ENCODE measurements at regions not wholly inside any gene's neighbourhood (a gene's known extent, or its start where the extent isn't known, plus 50 kb on each side); places are given as distances from the start of the nearest gene placed in this dataset.

DNA sequence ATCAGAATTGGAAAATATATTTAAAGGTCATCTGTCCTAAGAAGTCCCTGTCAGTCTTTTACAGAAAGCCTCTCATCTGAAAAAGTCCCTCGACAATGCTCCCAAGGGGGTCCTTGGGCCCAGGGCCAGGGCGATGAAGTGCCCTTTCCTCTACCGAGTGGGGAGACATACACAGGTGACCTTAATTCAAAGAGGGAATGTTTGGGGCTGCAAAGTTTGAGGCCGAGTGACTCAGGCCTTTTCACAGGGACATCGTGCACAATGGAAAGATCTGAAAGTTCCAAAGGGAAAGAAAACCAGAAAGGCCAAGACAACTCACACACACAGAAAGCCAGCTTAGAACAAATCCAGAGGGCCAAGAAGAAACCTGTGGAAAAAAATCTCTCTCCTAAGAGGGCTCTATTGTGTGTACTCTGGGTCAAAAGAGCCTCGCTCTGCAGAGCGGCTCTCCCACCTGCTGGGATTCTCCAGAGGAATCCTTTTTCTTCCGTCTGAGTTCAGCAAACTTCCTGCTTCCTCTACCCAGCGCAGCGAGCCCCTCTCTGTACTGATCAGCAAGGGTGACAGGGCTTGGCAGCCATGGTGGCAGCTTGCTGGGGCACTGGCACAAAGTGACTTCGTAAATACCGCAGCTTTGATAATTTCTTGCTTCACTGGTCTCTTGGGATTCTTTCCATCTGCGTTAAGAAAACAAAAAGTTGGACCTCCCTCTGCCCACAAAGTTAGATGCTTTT, 259.1 kb downstream of the OPA1 start:
- DNase-seq = peak in 1 of 2 experiments; percentile 43

DNA sequence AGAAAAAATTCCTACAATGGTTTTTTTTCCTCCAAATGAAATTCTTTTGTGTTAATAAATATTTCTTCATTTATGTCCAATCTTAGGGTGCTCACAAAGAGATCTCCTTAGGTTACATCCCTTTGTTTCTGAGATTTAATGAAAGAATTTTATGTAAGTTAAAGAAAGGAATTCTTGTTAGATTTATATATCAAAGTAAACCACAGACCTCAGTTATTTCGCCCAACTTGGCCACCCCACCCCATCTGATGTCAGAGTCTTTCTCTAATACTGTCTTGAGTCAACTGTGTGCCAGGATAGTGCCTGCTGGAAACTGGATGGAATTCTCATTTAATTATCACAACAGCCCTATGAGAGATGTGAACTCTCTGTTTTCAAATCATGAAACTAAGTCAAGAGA, 259.9 kb downstream of the OPA1 start:
- DNase-seq = no peak

DNA sequence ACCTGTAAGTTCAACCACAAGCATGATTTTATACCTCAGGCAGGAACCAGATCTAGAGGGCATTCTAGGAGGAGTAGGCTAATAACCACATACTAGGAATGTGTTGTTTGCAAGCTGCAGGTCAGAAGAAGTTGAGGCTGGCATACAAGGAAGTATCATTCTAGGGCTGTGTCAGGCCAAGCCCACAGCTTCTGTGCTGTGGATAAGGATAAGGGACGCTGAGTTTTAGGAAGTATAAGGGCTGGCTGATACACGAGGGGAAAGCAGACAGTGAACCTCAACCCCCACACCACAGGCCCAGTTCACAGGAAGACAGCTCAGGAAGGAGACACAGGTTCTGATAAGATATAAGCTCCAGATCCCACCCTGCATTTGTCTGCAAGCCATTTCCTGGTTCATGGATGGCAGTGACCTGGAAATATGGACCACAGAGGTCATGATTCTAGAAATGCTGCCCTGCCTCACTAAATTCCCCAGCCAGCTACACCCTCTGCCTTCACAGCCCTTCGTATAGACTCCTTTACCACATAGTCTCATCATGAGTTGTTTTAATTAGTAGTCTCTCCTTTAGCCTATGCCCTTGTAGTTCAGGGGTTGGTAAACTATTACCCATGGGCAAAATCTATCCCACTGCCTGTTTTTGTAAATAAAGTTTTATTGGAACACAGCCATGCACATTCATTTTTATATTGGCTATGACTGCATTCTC, 260.7 kb downstream of the OPA1 start:
- no peak for DNase-seq

DNA sequence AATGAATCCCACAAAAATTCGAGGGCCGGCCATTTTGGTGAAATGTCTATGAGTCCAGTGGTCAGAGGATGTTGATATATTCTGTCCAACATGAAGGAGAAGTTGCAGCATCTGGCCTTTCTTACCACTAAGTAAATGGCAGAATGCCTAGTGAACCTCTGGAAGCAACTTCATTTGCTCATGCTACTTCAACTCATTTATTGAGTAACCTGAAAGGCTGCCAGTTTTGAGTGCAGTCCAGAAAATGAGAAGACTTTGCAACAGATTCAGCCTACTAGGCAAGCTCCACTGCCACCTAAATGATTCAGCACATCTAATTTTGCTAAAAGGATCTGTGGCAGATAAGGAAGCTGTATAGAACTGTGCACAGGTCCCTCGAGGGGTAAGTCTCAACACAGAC, 265.0 kb downstream of the OPA1 start:
- DNase-seq = no peak

DNA sequence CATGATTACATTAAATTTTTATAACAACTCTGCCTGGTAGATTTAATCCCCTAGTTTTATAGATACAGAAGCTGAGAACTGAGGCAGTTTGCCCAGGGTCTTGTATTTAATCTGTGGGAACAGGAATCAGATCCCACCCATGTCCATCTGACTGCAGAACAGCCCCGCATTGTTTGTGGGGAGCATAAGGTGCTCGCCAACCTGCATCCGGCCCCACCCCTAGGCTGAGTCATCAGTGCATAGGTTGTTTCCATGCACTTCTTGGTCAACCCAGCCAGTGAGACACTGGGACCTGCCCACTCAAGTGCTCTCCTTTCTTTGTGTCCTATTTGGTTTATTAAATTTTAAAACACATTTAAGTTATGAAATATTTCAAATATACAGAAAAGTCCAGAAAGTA, 266.2 kb downstream of the OPA1 start:
- no peak for DNase-seq

DNA sequence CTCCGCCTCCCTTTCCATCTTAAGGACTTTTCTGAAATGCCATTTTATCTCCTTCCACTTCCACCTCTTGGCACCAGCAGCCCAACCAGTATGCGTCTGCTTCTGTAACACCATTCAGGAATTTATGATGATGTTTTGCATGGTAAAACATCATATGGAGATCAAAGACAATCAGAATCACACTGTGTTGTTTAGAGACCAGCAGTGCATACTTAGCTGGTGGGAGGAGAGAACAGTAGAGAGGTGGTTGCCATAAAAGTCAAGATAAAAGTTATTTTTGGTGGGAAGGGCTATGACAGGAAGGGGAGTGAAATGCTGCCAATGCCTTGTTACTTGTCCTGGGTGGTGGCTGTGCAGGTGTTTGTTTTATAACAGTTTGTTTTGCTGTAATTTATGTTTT, 268.0 kb downstream of the OPA1 start:
- DNase-seq = no peak

DNA sequence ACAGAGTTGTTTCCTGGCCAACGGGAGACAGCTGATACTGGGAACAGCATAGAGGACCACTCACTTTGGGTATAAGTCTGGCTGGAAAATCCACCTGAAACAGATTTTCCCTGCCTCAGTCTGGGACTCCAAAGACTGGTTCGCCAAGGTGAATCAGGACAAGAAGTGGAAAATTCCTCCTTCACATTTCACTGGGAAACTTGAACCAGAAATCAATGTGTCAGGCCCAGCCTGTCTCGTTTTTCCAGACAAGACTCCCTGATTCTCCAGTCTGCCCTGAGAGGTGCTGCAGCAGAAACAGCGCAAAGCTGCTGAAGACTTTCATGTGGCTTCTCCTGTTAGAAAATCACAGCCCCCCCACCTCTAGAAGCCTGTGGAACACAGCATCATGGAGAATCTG, 269.8 kb downstream of the OPA1 start:
- DNase-seq = no peak

DNA sequence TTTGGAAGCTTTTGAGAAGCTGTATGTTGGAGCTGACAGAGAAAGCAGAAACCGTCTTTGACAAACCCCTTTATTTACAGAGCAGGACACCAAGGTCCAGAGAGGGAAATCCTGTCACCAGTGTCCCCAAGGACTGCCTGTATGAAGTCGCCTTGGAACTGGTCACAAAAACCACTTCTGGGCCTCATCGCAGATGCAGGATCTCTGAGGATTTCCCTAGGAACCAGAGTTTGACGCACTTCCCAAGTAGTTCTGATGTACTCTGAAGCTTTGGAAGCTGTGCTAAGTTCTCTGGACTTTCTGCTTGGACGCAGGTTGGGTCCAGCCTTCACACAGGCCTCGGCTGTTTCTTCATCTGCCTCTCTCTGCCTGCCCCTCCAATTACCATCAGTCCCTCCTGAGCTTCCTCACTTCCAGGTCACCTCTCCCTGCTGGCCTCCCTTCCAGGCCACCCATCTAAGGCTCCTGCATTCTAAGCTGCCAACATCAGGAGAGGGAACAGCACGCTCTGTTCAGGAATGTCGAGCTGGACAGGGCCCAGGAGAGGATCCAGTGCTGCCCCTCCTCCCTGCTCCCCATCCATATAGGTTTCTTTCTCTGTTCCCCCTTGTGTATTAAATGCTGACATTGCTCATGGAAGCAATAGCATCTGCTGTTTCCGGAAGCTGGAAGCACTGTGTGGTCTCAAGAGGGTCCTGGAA, 270.8 kb downstream of the OPA1 start:
- DNase-seq = no peak

DNA sequence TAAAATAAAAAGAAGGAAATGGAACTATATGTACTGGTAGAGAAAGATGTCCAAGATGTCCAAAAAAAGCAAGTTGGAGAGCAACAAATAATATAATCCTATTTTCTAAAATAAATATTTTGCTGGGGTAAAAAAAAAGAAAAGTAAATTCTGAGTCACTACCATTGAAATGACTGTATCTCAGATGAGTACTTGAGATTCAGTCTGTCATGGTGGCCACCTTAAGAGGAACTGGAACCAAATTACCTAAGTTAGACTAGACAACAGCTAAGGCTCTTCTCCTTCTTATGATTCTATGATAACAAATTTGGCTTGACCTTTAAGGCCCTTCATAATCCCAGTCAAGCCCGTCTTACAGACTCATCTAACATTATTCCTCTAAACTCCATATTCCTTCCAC, 270.6 kb upstream of the HES1 start:
- no peak for DNase-seq

- no peak for DNase-seq
Observed at GRCh38 chr3:193865896-193866480, 270.0 kb upstream of the HES1 start.

DNA sequence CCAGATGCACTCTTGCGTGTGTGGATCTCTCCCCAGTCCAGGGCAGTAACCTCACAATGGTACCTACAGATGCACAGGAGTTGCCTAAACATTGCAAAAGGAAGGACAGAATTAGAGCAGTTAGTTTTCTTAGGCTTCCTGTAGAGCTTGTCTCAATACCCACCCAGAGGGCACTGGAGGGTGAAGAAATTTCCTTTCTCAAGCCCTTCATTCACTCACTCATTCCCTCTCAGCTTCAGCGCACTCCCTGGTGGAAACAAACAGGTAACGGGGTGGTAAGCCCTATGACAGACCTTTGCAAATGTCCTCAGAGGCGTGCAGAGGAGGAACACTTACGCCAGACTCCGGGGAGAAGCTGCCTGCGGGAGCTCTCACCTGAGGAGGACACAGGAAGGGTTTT, 267.4 kb upstream of the HES1 start:
- DNase-seq = no peak

- DNase-seq = no peak
Observed at GRCh38 chr3:193869221-193870201, 266.4 kb upstream of the HES1 start.

DNA sequence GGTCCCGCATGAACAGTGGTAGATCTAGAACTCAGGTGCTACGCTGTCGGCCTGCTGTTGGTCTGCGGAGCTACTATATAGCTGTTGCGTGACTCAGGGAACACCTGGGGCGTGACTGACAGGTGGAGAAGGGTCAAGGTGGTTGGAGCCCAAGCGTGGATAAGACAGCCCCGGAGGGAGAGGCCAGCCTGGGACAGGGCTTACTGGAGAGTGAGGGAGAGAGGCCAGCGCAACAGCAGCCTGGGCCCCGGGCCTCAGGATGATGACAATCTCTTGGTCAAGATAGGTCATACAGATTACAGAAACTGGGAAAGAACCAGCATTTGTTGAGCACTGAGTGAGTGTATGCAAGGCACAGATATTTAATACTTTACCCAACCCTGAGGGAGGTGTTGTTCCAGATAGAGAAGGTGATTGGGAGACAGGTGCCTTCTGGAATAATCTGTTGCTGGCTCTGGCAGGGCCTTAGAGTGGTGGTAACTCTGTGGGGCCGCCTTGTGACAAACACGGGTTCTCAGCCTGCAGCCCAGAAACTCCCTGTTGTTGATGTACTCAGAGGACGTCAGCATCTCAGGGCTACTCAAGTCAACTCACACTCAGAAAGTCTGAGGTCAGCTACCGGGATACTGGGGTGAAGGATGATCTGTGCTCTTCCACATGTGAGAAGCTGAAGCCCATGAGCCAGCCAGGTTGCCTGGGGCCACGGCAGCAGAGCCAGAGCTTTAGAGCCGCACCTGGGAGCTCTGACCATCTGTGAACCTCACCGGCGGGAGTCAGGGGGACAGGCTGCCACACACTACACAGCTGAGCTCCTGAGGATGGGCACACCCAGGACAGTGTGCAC, 265.4 kb upstream of the HES1 start:
- DNase-seq = no peak

DNA sequence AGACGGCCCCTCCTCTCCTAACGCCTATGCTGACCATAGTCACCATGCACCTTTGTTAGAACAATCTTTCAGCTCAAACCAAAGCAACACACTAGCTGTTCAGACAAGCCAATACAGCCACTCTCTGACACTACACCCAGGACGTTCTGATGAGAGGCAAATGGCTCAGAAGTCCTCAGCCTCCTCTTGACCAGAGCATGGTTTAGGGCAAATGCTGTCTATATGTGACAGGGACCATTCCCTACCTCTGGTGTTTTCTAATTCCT, 264.8 kb upstream of the HES1 start:
- DNase-seq = no peak

DNA sequence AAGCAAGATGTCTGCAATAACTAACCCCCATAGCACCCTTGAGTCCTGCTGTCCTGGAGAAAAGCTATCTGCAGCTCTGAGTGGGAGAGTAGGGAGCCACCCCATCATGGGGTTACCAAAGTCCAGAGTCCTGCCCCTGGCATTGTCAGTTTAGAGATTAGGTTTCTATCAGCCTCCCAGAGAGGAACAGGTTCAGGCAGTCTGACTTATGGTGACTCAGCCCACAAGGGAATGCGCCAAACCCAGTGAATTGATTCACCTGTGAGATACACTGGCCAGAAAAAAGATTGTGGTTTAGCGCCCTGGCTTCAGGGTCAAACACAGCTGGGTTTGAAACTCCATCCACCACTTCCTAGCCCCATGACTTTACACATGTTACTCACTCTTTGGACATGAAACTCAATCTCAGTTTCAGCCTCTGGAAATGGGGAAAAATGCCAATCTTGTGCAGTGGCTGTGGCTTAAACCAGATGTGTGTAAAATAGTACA, 263.6 kb upstream of the HES1 start:
- no peak for DNase-seq

DNA sequence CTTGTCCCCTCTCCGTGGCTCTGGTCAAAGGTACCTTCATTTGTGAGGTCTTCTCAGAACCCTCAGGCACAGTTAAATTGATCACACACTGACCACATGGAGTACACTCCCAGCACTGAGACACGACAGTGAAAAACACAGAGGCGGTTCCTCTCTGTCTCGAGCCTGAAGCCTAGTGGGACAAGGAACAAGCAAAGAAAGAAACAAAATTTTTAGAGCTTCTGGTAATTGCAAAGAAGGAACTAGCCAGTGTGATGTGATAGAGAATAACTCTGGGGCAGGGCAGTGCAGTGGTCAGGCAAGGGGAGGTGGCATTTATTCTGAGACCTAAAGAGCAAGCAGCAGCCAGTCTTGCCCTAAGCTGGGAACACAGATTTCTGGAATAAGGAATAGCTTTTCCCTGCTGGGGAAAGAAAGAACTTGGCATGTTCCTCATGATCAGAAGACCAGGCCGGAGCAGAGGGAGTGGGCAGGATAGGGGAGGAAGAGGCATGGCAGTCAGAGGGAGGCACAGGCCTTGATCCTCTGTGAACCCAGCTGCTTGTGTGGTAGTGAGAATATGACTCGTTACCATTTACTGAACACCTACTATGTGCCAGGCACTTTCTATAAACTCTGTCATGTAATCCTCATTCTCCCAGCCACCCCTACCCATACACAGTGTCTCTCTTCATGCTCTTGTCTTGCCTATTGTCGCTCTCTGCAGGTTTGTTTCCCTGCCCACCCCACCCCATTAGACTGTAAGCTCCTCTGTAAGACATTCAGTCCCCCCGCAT, 262.3 kb upstream of the HES1 start:
- DNase-seq = no peak

DNA sequence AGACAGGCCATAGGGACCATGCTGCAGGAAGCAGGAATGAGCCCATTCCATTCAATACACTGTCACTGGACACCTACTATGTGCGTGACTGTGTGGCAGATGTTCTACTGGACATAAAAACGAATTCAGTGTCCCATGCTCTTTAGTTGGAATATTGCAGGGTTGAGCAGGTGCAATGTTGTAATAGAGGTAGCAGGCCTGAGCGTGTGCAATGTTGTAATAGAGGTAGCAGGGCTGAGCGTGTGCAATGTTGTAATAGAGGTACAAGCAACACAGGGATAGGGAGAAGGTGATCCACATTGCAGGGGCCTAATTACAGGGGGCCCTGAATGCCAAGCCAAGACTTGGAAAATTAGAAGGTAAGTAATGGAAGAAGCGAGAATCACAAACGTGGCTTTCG, 261.4 kb upstream of the HES1 start:
- no peak for DNase-seq

- peak in 1 of 2 experiments; percentile 6 for DNase-seq
Observed at GRCh38 chr3:193874997-193875593, 260.9 kb upstream of the HES1 start.

GRCh38 chr3:193875601-193876321, 260.2 kb upstream of the HES1 start:
- no peak for DNase-seq
